GM21367 (cell line): ENCODE measurements at regions not wholly inside any gene's neighbourhood (a gene's known extent, or its start where the extent isn't known, plus 50 kb on each side); places are given as distances from the start of the nearest gene placed in this dataset.

Source experiments
- ATAC-seq: cut with Tn5 transposase; IDR thresholded peaks from one replicate; pipeline ENCODE4 v1.9.1; 2021; ENCODE audit not compliant: unreplicated experiment

- no peak for ATAC-seq
These were observed 65.4 kb upstream of the CACNA1E start for GRCh38 chr1:181417915-181418314.

- ATAC-seq: no peak
These were observed 59.9 kb upstream of the CACNA1E start for GRCh38 chr1:181423301-181423918.

GRCh38 chr1:181424786-181425403 lies 58.4 kb upstream of the CACNA1E start:
- ATAC-seq: no peak

GRCh38 chr1:181425566-181425965 lies 57.8 kb upstream of the CACNA1E start:
- no peak for ATAC-seq

- ATAC-seq: no peak
These were observed 53.9 kb upstream of the CACNA1E start for GRCh38 chr1:181429462-181429861.

DNA sequence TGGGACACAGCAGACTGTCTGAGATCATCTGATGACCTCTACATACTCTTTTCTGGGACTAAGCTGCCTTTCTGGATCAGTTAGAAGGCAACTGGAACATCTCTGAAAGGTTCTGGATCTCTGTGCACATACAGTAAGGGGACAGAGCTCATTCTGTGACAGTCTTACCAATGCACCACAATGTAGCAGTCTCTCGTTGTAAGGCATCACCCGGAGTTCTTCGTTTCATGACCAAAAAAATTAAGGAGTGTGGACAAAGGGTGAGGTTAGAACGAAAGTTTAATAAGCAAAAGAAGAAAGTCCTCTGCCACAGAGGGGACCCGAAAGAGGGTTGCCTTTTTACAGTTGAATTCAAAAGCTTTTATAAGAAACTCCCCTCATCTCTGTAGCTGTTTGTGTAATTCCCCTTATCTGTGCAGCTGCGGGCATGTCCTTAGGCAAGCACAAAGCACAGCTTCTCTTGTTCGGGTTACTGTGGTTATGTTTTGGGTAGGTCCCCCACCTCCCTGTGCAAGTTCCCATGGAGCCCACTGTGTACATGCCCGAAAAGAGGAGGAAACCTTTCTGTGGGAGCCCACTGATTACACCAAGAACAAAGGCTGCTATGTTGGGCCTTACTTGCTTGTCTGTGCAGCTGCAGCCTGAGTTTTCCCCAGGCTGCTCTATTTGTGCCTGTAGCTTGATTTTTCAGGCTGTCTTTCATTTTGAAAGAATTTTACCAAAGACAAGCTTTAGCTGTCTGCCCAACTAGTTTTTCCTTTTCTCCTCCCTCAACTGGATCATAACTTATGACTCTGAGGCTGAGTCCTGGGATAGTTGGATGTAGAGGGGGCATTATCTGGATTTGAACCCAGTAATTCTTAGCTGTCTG lies 53.1 kb upstream of the CACNA1E start:
- ATAC-seq: no peak
